ENCODE measurements at regions not wholly inside any gene's neighbourhood (a gene's known extent, or its start where the extent isn't known, plus 50 kb on each side); places are given as distances from the start of the nearest gene placed in this dataset.

- FAIRE-seq, result no peak
- TF ChIP-seq POLR2A (IDR thresholded peaks at IDR 0.05; ENCODE audit: low read depth, low read length) (no peak), POLR2AphosphoS5 (IDR thresholded peaks at IDR 0.05; ENCODE audit: low read depth, low read length) (no peak), TAF1 (IDR thresholded peaks at IDR 0.05; ENCODE audit: borderline replicate concordance, low read depth, low read length) (no peak)
Observed at GRCh38 chr7:125878235-125878956, 948.8 kb upstream of the POT1 start.

DNA sequence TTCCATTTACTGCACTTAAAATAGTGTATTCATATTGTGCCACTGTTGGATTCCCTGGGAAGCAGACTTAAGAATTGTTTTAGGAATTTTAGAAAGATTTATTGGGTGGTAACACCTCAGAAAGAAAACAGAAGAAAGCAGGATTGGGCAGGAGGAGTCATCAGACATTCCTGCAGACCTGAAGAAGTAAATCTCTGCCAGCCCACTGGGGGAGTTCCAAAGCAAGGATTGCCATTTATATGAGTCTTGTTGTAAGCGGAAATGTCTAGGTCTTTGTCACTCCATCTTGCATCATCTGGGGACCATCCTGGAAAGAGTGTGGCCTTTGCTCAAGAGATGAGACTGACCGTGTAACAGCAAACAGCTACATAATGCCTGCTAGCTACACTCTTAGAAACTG, 947.6 kb upstream of the POT1 start:
- FAIRE-seq (no peak), DNase-seq (ENCODE audit: insufficient read length) (no peak)
- TF ChIP-seq POLR2AphosphoS5 (IDR thresholded peaks at IDR 0.05; ENCODE audit: low read depth, low read length) (no peak), TAF1 (IDR thresholded peaks at IDR 0.05; ENCODE audit: borderline replicate concordance, low read depth, low read length) (no peak), POLR2A (IDR thresholded peaks at IDR 0.05; ENCODE audit: low read depth, low read length) (no peak)

More at GRCh38 chr7:125878235-125878956, 948.8 kb upstream of the POT1 start:
- no peak for DNase-seq (ENCODE audit: insufficient read length)

GRCh38 chr7:125876431-125876830, 946.8 kb upstream of the POT1 start:
- no peak for TF ChIP-seq TAF1 (IDR thresholded peaks at IDR 0.05; ENCODE audit: borderline replicate concordance, low read depth, low read length)
- no peak for FAIRE-seq
- DNase-seq (ENCODE audit: insufficient read length), result no peak

DNA sequence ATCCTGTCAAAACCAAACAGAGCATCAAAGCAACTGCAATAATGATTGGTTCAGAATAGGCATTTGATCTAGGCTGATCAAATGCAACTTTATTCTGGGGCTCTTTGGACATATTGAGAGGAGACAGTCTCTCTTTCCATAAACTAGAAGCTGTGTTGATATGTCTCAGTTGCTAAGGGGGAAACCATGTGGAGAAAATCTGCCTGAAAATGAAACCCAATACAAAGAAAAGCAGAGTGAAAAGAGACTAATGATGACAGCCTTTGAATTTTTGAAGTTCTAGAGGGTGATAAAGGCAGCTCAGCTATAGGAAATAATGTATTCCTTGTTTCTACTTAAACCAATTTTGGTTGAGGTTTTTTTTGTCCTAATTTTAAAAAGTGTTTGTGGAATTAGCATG, 941.8 kb upstream of the POT1 start:
- DNase-seq (ENCODE audit: insufficient read length), result no peak
- TF ChIP-seq POLR2A (IDR thresholded peaks at IDR 0.05; ENCODE audit: low read depth, low read length) (no peak), TAF1 (IDR thresholded peaks at IDR 0.05; ENCODE audit: borderline replicate concordance, low read depth, low read length) (no peak)
- FAIRE-seq, result no peak

DNA sequence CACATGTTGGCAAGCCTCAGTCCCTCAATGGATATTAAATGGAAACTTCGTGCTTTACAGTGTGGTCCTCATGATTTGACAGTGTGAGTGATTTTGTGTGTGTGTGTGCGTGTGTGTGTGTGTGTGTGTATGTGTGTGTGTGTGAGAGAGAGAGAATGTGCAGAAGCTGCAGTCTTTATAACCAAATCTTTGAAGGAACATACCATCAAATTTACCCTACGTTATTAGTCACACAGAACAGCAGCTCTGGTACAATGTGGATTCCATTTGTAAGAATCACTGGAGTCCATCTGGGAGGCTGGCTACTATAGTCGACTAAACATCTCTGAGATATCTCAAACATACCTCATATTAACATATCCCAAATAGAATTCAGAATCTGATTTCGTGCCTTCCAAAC, 928.0 kb upstream of the POT1 start:
- FAIRE-seq (no peak), DNase-seq (ENCODE audit: insufficient read length) (no peak)
- no peak for TF ChIP-seq TAF1 (IDR thresholded peaks at IDR 0.05; ENCODE audit: borderline replicate concordance, low read depth, low read length)
- no peak for TF ChIP-seq POLR2AphosphoS5 (IDR thresholded peaks at IDR 0.05; ENCODE audit: low read depth, low read length)
- TF ChIP-seq POLR2A (IDR thresholded peaks at IDR 0.05; ENCODE audit: low read depth, low read length), result no peak

GRCh38 chr7:125848157-125848556, 918.5 kb upstream of the POT1 start:
- no peak for FAIRE-seq
- no peak for DNase-seq (ENCODE audit: insufficient read length)
- TF ChIP-seq POLR2AphosphoS5 (IDR thresholded peaks at IDR 0.05; ENCODE audit: low read depth, low read length) (no peak), POLR2A (IDR thresholded peaks at IDR 0.05; ENCODE audit: low read depth, low read length) (no peak), TAF1 (IDR thresholded peaks at IDR 0.05; ENCODE audit: borderline replicate concordance, low read depth, low read length) (no peak)

DNA sequence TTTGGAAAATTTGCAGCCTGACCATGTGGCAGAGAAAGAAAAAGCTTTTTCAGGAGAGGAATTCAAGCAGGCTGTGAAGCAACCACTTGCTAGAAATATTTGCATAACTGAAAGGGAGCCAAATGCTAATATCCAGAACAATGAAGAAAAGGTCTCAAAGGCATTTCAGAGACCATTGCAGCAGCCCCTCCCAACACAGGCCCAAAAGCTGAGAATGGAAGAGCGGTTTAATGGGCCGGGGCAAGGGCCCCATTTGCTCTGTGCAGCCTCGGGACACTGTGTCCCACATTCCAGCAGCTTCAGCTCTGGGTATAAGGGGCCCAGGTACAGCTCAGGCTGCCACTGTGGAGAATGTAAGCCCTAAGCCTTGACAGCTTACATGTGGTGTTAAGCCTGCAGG, 918.1 kb upstream of the POT1 start:
- DNase-seq (ENCODE audit: insufficient read length) (no peak), FAIRE-seq (no peak)
- TF ChIP-seq POLR2A (IDR thresholded peaks at IDR 0.05; ENCODE audit: low read depth, low read length) (no peak), TAF1 (IDR thresholded peaks at IDR 0.05; ENCODE audit: borderline replicate concordance, low read depth, low read length) (no peak), POLR2AphosphoS5 (IDR thresholded peaks at IDR 0.05; ENCODE audit: low read depth, low read length) (no peak)

DNA sequence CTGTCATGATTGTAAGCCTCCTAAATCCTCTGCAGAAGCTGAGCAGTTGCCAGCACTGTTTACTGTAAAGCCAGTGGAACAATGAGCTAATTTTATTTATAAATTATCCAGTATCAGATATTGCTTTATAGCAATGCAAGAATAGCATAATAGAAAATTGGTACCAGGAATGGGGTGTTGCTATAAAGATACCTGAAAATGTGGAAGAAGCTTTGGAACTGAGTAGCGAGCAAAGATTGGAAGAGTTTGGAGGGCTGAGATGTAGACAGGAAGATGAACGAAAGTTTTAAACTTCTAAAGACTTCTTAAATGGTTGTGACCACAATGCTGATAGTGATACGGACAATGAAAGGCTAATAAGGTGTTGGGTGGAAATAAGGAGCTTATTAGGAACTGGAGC, 917.4 kb upstream of the POT1 start:
- no peak for TF ChIP-seq TAF1 (IDR thresholded peaks at IDR 0.05; ENCODE audit: borderline replicate concordance, low read depth, low read length)
- no peak for TF ChIP-seq POLR2AphosphoS5 (IDR thresholded peaks at IDR 0.05; ENCODE audit: low read depth, low read length)
- no peak for TF ChIP-seq POLR2A (IDR thresholded peaks at IDR 0.05; ENCODE audit: low read depth, low read length)
- DNase-seq (ENCODE audit: insufficient read length) (no peak), FAIRE-seq (no peak)

GRCh38 chr7:125845686-125846085, 916.1 kb upstream of the POT1 start:
- TF ChIP-seq TAF1 (IDR thresholded peaks at IDR 0.05; ENCODE audit: borderline replicate concordance, low read depth, low read length) (no peak), POLR2AphosphoS5 (IDR thresholded peaks at IDR 0.05; ENCODE audit: low read depth, low read length) (no peak), POLR2A (IDR thresholded peaks at IDR 0.05; ENCODE audit: low read depth, low read length) (no peak)
- no peak for FAIRE-seq
- no peak for DNase-seq (ENCODE audit: insufficient read length)

DNA sequence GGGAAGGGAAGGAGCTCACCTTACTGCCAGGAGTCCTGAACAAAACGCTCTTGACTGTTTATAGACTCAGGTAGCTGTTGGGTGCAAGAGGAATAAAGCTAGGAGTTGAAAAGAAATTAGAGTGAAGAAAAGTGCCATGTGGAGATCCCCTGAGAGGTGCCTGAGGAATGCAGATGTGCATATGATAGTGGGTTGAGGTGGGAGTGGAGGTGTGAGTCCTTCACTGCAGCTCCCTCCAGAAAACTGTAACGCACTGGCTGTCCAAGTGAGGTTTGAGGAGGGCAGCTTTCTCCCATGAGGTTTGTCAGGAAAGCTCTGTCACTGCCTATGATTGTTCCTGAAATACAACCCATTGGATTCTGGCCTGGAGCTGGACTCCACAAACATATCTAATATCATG, 904.8 kb upstream of the POT1 start:
- no peak for FAIRE-seq
- TF ChIP-seq POLR2A (IDR thresholded peaks at IDR 0.05; ENCODE audit: low read depth, low read length), result no peak
- TF ChIP-seq POLR2AphosphoS5 (IDR thresholded peaks at IDR 0.05; ENCODE audit: low read depth, low read length), result no peak
- TF ChIP-seq TAF1 (IDR thresholded peaks at IDR 0.05; ENCODE audit: borderline replicate concordance, low read depth, low read length), result no peak
- DNase-seq (ENCODE audit: insufficient read length), result no peak

GRCh38 chr7:125833839-125834238, 904.2 kb upstream of the POT1 start:
- FAIRE-seq, result no peak
- no peak for DNase-seq (ENCODE audit: insufficient read length)
- TF ChIP-seq POLR2AphosphoS5 (IDR thresholded peaks at IDR 0.05; ENCODE audit: low read depth, low read length) (no peak), POLR2A (IDR thresholded peaks at IDR 0.05; ENCODE audit: low read depth, low read length) (no peak), TAF1 (IDR thresholded peaks at IDR 0.05; ENCODE audit: borderline replicate concordance, low read depth, low read length) (no peak)

DNA sequence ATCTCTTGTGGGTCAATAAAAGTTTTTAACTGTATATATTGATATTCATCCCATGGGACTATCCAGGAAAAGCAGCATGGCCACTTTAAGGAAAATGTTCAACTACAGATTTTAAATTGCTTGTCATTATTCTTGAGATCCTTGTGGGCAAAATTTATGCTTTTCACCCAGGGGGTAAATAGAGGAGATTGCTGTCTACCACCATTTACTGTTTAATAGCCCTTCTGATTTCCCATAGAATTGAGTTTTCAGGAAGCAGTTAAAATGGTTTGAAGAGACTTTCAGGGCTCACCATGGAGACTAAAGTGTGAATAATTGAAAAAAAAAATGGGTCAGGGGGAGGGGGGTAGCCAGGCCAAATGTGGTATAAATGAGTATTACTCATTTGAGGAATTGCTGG, 901.1 kb upstream of the POT1 start:
- DNase-seq (ENCODE audit: insufficient read length), result no peak
- FAIRE-seq, result no peak

More for the DNA sequence above, 901.1 kb upstream of the POT1 start:
- no peak for TF ChIP-seq TAF1 (IDR thresholded peaks at IDR 0.05; ENCODE audit: borderline replicate concordance, low read depth, low read length)
- no peak for TF ChIP-seq POLR2A (IDR thresholded peaks at IDR 0.05; ENCODE audit: low read depth, low read length)
- no peak for TF ChIP-seq POLR2AphosphoS5 (IDR thresholded peaks at IDR 0.05; ENCODE audit: low read depth, low read length)
